H54 (cell line): ENCODE measurements at regions not wholly inside any gene's neighbourhood (a gene's known extent, or its start where the extent isn't known, plus 50 kb on each side); places are given as distances from the start of the nearest gene placed in this dataset.

Source experiments
- DNase-seq: peaks from one replicate; pipeline ENCODE4 v3.0.0; 2011; ENCODE audit warnings: low spot score, mixed read lengths; ENCODE audit not compliant: insufficient read length
- FAIRE-seq: peaks from 3 replicates; lab custom pipeline; 2011; peaks lifted over from hg19 to GRCh38; lab: Jason Lieb, UNC
- POLR2A ChIP-seq: IDR thresholded peaks from 2 replicates; pipeline ENCODE4 v1.6.1; 2011; ENCODE audit warnings: low read depth, mild to moderate bottlenecking, low read length

- no peak for FAIRE-seq
- DNase-seq, result no peak
- no peak for TF ChIP-seq POLR2A
These were observed 565.2 kb upstream of the STXBP6 start for GRCh38 chr14:25615174-25615573.

GRCh38 chr14:25607192-25607591 lies 557.2 kb upstream of the STXBP6 start:
- TF ChIP-seq POLR2A, result no peak
- DNase-seq, result no peak
- no peak for FAIRE-seq

GRCh38 chr14:25602106-25602505 lies 552.2 kb upstream of the STXBP6 start:
- FAIRE-seq (no peak), DNase-seq (no peak)
- TF ChIP-seq POLR2A, result no peak

- no peak for TF ChIP-seq POLR2A
- DNase-seq (no peak), FAIRE-seq (no peak)
These were observed 538.8 kb upstream of the STXBP6 start for GRCh38 chr14:25588751-25589150.

- no peak for TF ChIP-seq POLR2A
These were observed 524.8 kb upstream of the STXBP6 start for GRCh38 chr14:25574628-25575325.

GRCh38 chr14:25570483-25570882 lies 520.5 kb upstream of the STXBP6 start:
- DNase-seq (no peak), FAIRE-seq (no peak)
- no peak for TF ChIP-seq POLR2A

More at GRCh38 chr14:25574628-25575325, 524.8 kb upstream of the STXBP6 start:
- DNase-seq, result no peak
- no peak for FAIRE-seq

GRCh38 chr14:25557466-25557865 lies 507.5 kb upstream of the STXBP6 start:
- DNase-seq (no peak), FAIRE-seq (no peak)
- no peak for TF ChIP-seq POLR2A

- no peak for TF ChIP-seq POLR2A
- DNase-seq (no peak), FAIRE-seq (no peak)
These were observed 502.9 kb upstream of the STXBP6 start for GRCh38 chr14:25552826-25553225.

- no peak for FAIRE-seq
- TF ChIP-seq POLR2A, result no peak
These were observed 501.7 kb upstream of the STXBP6 start for GRCh38 chr14:25551674-25552073.

GRCh38 chr14:25546826-25547225 lies 496.9 kb upstream of the STXBP6 start:
- DNase-seq (no peak), FAIRE-seq (no peak)
- no peak for TF ChIP-seq POLR2A

More at GRCh38 chr14:25551674-25552073, 501.7 kb upstream of the STXBP6 start:
- no peak for DNase-seq

GRCh38 chr14:25537846-25538455 lies 488.0 kb upstream of the STXBP6 start:
- no peak for TF ChIP-seq POLR2A
- DNase-seq, result peak; percentile 4
- no peak for FAIRE-seq

GRCh38 chr14:25526290-25526689 lies 476.3 kb upstream of the STXBP6 start:
- DNase-seq (no peak), FAIRE-seq (no peak)
- no peak for TF ChIP-seq POLR2A

- DNase-seq (no peak), FAIRE-seq (no peak)
- no peak for TF ChIP-seq POLR2A
These were observed 473.0 kb upstream of the STXBP6 start for GRCh38 chr14:25522926-25523325.

GRCh38 chr14:25522116-25522515 lies 472.2 kb upstream of the STXBP6 start:
- TF ChIP-seq POLR2A, result no peak
- DNase-seq (no peak), FAIRE-seq (no peak)

- DNase-seq (no peak), FAIRE-seq (no peak)
- no peak for TF ChIP-seq POLR2A
These were observed 471.7 kb upstream of the STXBP6 start for GRCh38 chr14:25521616-25522015.
